HepG2 (cell line): ENCODE measurements at regions not wholly inside any gene's neighbourhood (a gene's known extent, or its start where the extent isn't known, plus 50 kb on each side); places are given as distances from the start of the nearest gene placed in this dataset.

Source experiments
- ATAC-seq: fragments of 200-7000 bp; cut with Tn5 transposase; 3 replicates; pipeline ENCODE4 v1.9.1; 2020; ENCODE audit warnings: mild to moderate bottlenecking, moderate library complexity
- BruUV-seq: library from RNA; stranded (reverse); fragments of 400-500 nt; replicated peaks from 2 replicates; lab custom pipeline; 2021; lab: Mats Ljungman, UMichigan
- CTCF ChIA-PET: fragments of 300-600 bp; formaldehyde crosslinking; extraction: SDS; loops from one replicate; lab custom pipeline; 2021; ENCODE audit warnings: low total read pairs, inconsistent platforms, low intra/inter-chr PET ratio; lab: Yijun Ruan, JAX
- POLR2A ChIA-PET: fragments of 350-600 bp; sonication (Branson Sonifier 250); formaldehyde crosslinking; loops from one replicate; lab custom pipeline; 2020; ENCODE audit warnings: antibody characterized with exemption, inconsistent platforms; lab: Yijun Ruan, JAX
- DNase-seq: peaks from one replicate; pipeline ENCODE4 v3.0.0-alpha.2; 2015; ENCODE audit warnings: low spot score
- FAIRE-seq: peaks from 3 replicates; lab custom pipeline; 2011; peaks lifted over from hg19 to GRCh38; lab: Jason Lieb, UNC
- H2AFZ ChIP-seq: one replicate; pipeline ENCODE4 v1.6.1; 2011; ENCODE audit warnings: low read length, inconsistent platforms
- H3K27ac ChIP-seq: fragments of 300-600 bp; 3 replicates; pipeline ENCODE4 v1.8.0; 2011; ENCODE audit warnings: mixed run types, mild to moderate bottlenecking, mixed read lengths, low read length, inconsistent platforms; ENCODE audit not compliant: insufficient read depth; ENCODE audit errors: extremely low read length
- H3K27me3 ChIP-seq, 2 experiments: fragments of 200-600 bp in 1 of 2; 2 replicates in 1 of 2; 3 replicates in 1 of 2; pipeline versions ENCODE4 v1.6.0 to v1.8.0; 2011; ENCODE audit warnings: low read length in 2 of 2, mild to moderate bottlenecking in 2 of 2, moderate library complexity in 2 of 2, inconsistent platforms in 1 of 2; ENCODE audit not compliant: insufficient read depth in 2 of 2, control insufficient read depth in 1 of 2
- H3K36me3 ChIP-seq, 2 experiments: fragments of 200-600 bp in 1 of 2; replicated peaks in 1 of 2; 2 replicates in 1 of 2; 3 replicates in 1 of 2; pipeline versions ENCODE4 v1.5.1 to v1.8.0; 2011; ENCODE audit warnings: low read length in 2 of 2, inconsistent platforms in 1 of 2; ENCODE audit not compliant: insufficient read depth in 2 of 2, control insufficient read depth in 1 of 2
- H3K4me1 ChIP-seq: 2 replicates; pipeline ENCODE4 v1.5.1; 2012; ENCODE audit warnings: low read length, inconsistent platforms; ENCODE audit not compliant: insufficient read depth
- H3K4me2 ChIP-seq: 2 replicates; pipeline ENCODE4 v1.6.0; 2011; ENCODE audit warnings: low read depth, low read length, inconsistent platforms
- H3K4me3 ChIP-seq, 3 experiments: fragments of 200-600 bp in 1 of 3; sonication (generic), shearing (Covaris generic) in 1 of 3; replicated peaks in 1 of 3; 2 replicates each; pipeline ENCODE4 v1.5.1; 2011 to 2016; ENCODE audit warnings: low read length in 3 of 3, inconsistent platforms in 2 of 3, low read depth in 2 of 3, mild to moderate bottlenecking in 2 of 3, control low read depth in 1 of 3, mixed read lengths in 1 of 3; ENCODE audit not compliant: insufficient read depth in 1 of 3
- H3K79me2 ChIP-seq: one replicate; pipeline ENCODE4 v1.6.1; 2011; ENCODE audit warnings: low read length, inconsistent platforms; ENCODE audit not compliant: insufficient read depth
- H3K9ac ChIP-seq: 2 replicates; pipeline ENCODE4 v1.6.0; 2011; ENCODE audit warnings: mild to moderate bottlenecking, low read depth, low read length, inconsistent platforms; ENCODE audit not compliant: insufficient read depth
- H3K9me3 ChIP-seq: 2 replicates; pipeline ENCODE4 v1.5.1; 2012; ENCODE audit warnings: mild to moderate bottlenecking, low read length
- H4K20me1 ChIP-seq: 2 replicates; pipeline ENCODE4 v1.6.0; 2011; ENCODE audit warnings: inconsistent platforms, mild to moderate bottlenecking, low read length, moderate library complexity; ENCODE audit not compliant: insufficient read depth
- ATF7 ChIP-seq, 2 experiments: fragments of 450-650 bp in 1 of 2; sonication (generic) in 1 of 2; formaldehyde crosslinking in 1 of 2; IDR thresholded peaks; 2 replicates each; pipeline versions ENCODE4 v1.4.0 to v1.6.1; 2016 to 2020; ENCODE audit warnings: antibody characterized with exemption in 1 of 2, mild to moderate bottlenecking in 1 of 2, missing genetic modification reagents in 1 of 2
- EP300 ChIP-seq, 3 experiments: sonication (generic) in 1 of 3; formaldehyde crosslinking in 1 of 3; IDR thresholded peaks; 2 replicates each; pipeline versions ENCODE4 v1.5.1 to v1.6.1; 2011 to 2020; ENCODE audit warnings: low read depth in 2 of 3, low read length in 2 of 3, borderline replicate concordance in 1 of 3, improper control_type of control experiment in 1 of 3, mild to moderate bottlenecking in 1 of 3, missing genetic modification reagents in 1 of 3, moderate library complexity in 1 of 3
- FOSL1 ChIP-seq: sonication (generic); formaldehyde crosslinking; IDR thresholded peaks from 2 replicates; pipeline ENCODE4 v1.9.0; 2021; ENCODE audit warnings: missing genetic modification reagents, borderline replicate concordance
- FOXO1 ChIP-seq: sonication (generic); formaldehyde crosslinking; IDR thresholded peaks from 2 replicates; pipeline ENCODE4 v1.4.0; 2020; ENCODE audit warnings: missing genetic modification reagents
- HDAC1 ChIP-seq: sonication (generic); formaldehyde crosslinking; IDR thresholded peaks from 2 replicates; pipeline ENCODE4 v1.5.1; 2020; ENCODE audit warnings: mild to moderate bottlenecking, missing genetic modification reagents
- HNF4A ChIP-seq: sonication (generic); formaldehyde crosslinking; IDR thresholded peaks from 2 replicates; pipeline ENCODE4 v1.4.0; 2020; ENCODE audit warnings: missing genetic modification reagents
- KMT2B ChIP-seq: IDR thresholded peaks from 2 replicates; pipeline ENCODE4 v1.6.1; 2016; ENCODE audit warnings: missing genetic modification reagents, missing compliant biosample characterization
- NBN ChIP-seq: fragments of 450-650 bp; conservative IDR thresholded peaks from 2 replicates; pipeline ENCODE4 v1.6.1; 2017
- PHB2 ChIP-seq: fragments of 450-650 bp; IDR thresholded peaks from 2 replicates; pipeline ENCODE4 v1.6.1; 2018; ENCODE audit not compliant: partially characterized antibody
- RCOR2 ChIP-seq: IDR thresholded peaks from 2 replicates; pipeline ENCODE4 v1.6.1; 2016; ENCODE audit warnings: missing biosample characterization, missing genetic modification reagents
- ZIK1 ChIP-seq: sonication (generic); formaldehyde crosslinking; IDR thresholded peaks from 2 replicates; pipeline ENCODE4 v1.5.0; 2020; ENCODE audit warnings: mild to moderate bottlenecking, low read depth, missing genetic modification reagents, borderline replicate concordance
- ZMYM4 ChIP-seq: sonication (generic); formaldehyde crosslinking; IDR thresholded peaks from 2 replicates; pipeline ENCODE4 v1.8.1; 2023; ENCODE audit warnings: mild to moderate bottlenecking, missing genetic modification reagents
- ZNF207 ChIP-seq: fragments of 450-650 bp; IDR thresholded peaks from 2 replicates; pipeline ENCODE4 v1.6.1; 2016; ENCODE audit warnings: antibody characterized with exemption, borderline replicate concordance
- ZNF354B ChIP-seq: sonication (generic); formaldehyde crosslinking; IDR thresholded peaks from 2 replicates; pipeline ENCODE4 v1.8.0; 2022; ENCODE audit warnings: mild to moderate bottlenecking, missing genetic modification reagents
- ZNF761 ChIP-seq: sonication (generic); formaldehyde crosslinking; conservative IDR thresholded peaks from 2 replicates; pipeline ENCODE4 v1.4.0; 2020; ENCODE audit warnings: mild to moderate bottlenecking, missing genetic modification reagents
- WGBS: methylation state at CpG from one replicate; pipeline ENCODE4 v1.1.6; 2017; ENCODE audit warnings: low lambda C conversion rate; 5-methylcytosine and 5-hydroxymethylcytosine counted together
- in situ Hi-C: cut with HindIII; loops from 2 replicates; pipeline ENCODE4 v1.10.0; 2017; ENCODE audit warnings: low pct_unique_long_range_greater_than_20kb; ENCODE audit not compliant: extremely low pct_ligation_motif_present
- intact Hi-C: fragments of 100-400 bp; cut with micrococcal nuclease; formaldehyde crosslinking; loops from one replicate; pipeline ENCODE4 v1.10.0; 2022; ENCODE audit not compliant: unreplicated experiment
- TF ChIP-seq, protein P1 (sequence below): sonication (generic); formaldehyde crosslinking; conservative IDR thresholded peaks from 2 replicates; pipeline ENCODE4 v1.5.0; 2020; ENCODE audit warnings: missing genetic modification reagents
- TF ChIP-seq, protein P2 (sequence below): sonication (generic); formaldehyde crosslinking; IDR thresholded peaks from 2 replicates; pipeline ENCODE4 v1.5.1; 2020; ENCODE audit warnings: mild to moderate bottlenecking, missing genetic modification reagents, moderate library complexity
- TF ChIP-seq, protein P3 (sequence below): sonication (generic); formaldehyde crosslinking; IDR thresholded peaks from 2 replicates; pipeline ENCODE4 v1.5.0; 2020; ENCODE audit warnings: mild to moderate bottlenecking, missing genetic modification reagents

- ATAC-seq (no peak), FAIRE-seq (no peak), DNase-seq (no peak)
- Histone ChIP-seq H3K4me1 (no peaks in the 10 kb centered on the region), H3K79me2 (no peaks in the 10 kb centered on the region), H2AFZ (no peak overlapping the region), H4K20me1 (no peaks in the 10 kb centered on the region), H3K4me3 (no peak overlapping the region), H3K27me3 (peaks cover 2 to 18% of the 10 kb centered on the region in 2 experiments; a peak in 1 of 5 replicates), H3K9ac (no peak overlapping the region), H3K4me2 (no peak overlapping the region), H3K27ac (no peak overlapping the region), H3K9me3 (no peaks in the 10 kb centered on the region), H3K36me3 (no peaks in the 10 kb centered on the region)
- POLR2A ChIA-PET = no interaction called here
- 11% methylated on average over 3 of the region's 3 CpGs for WGBS
- TF ChIP-seq ZIK1 (CRISPR knock-in tag) (no peak), HNF4A (CRISPR knock-in tag) (no peak), ZMYM4 (CRISPR knock-in tag) (no peak), ZNF761 (CRISPR knock-in tag) (no peak), HDAC1 (CRISPR knock-in tag) (no peak), FOXO1 (CRISPR knock-in tag) (no peak), ZNF207 (no peak), NBN (no peak), KMT2B (CRISPR knock-in tag) (no peak), ATF7 (IDR thresholded peaks at IDR 0.05) (no peak), ATF7 (CRISPR knock-in tag; IDR thresholded peaks at IDR 0.05) (no peak), FOSL1 (CRISPR knock-in tag) (no peak), ZNF354B (CRISPR knock-in tag) (no peak), PHB2 (no peak), EP300 (IDR thresholded peaks at IDR 0.05; ENCODE audit: low read depth in 2 of 2, low read length in 2 of 2) (no peak), EP300 (CRISPR knock-in tag; IDR thresholded peaks at IDR 0.05; ENCODE audit: borderline replicate concordance) (no peak), RCOR2 (no peak)
- TF ChIP-seq, protein P1, sequence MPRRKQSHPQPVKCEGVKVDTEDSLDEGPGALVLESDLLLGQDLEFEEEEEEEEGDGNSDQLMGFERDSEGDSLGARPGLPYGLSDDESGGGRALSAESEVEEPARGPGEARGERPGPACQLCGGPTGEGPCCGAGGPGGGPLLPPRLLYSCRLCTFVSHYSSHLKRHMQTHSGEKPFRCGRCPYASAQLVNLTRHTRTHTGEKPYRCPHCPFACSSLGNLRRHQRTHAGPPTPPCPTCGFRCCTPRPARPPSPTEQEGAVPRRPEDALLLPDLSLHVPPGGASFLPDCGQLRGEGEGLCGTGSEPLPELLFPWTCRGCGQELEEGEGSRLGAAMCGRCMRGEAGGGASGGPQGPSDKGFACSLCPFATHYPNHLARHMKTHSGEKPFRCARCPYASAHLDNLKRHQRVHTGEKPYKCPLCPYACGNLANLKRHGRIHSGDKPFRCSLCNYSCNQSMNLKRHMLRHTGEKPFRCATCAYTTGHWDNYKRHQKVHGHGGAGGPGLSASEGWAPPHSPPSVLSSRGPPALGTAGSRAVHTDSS = no peak
- TF ChIP-seq, protein P2, sequence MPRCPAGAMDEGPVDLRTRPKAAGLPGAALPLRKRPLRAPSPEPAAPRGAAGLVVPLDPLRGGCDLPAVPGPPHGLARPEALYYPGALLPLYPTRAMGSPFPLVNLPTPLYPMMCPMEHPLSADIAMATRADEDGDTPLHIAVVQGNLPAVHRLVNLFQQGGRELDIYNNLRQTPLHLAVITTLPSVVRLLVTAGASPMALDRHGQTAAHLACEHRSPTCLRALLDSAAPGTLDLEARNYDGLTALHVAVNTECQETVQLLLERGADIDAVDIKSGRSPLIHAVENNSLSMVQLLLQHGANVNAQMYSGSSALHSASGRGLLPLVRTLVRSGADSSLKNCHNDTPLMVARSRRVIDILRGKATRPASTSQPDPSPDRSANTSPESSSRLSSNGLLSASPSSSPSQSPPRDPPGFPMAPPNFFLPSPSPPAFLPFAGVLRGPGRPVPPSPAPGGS (CRISPR knock-in tag) = no peak
- TF ChIP-seq, protein P3, sequence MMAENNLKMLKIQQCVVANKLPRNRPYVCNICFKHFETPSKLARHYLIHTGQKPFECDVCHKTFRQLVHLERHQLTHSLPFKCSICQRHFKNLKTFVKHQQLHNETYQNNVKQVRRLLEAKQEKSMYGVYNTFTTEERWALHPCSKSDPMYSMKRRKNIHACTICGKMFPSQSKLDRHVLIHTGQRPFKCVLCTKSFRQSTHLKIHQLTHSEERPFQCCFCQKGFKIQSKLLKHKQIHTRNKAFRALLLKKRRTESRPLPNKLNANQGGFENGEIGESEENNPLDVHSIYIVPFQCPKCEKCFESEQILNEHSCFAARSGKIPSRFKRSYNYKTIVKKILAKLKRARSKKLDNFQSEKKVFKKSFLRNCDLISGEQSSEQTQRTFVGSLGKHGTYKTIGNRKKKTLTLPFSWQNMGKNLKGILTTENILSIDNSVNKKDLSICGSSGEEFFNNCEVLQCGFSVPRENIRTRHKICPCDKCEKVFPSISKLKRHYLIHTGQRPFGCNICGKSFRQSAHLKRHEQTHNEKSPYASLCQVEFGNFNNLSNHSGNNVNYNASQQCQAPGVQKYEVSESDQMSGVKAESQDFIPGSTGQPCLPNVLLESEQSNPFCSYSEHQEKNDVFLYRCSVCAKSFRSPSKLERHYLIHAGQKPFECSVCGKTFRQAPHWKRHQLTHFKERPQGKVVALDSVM (CRISPR knock-in tag) = no peak
- CTCF ChIA-PET = no interaction called here
- BruUV-seq = no TSS peak
- intact Hi-C loops = no loop called here
- in situ Hi-C loops = no loop called here
Observed at GRCh38 chr2:18483896-18484295, 76.6 kb downstream of the RDH14 start.
